SH-SY5Y (cell line): ENCODE measurements at regions not wholly inside any gene's neighbourhood (a gene's known extent, or its start where the extent isn't known, plus 50 kb on each side); places are given as distances from the start of the nearest gene placed in this dataset.

Experiments used
- GATA2 ChIP-seq: IDR thresholded peaks from 2 replicates; pipeline ENCODE4 v1.6.1; 2011; ENCODE audit warnings: mild to moderate bottlenecking, low read depth, low read length
- GATA3 ChIP-seq: IDR thresholded peaks from 2 replicates; pipeline ENCODE4 v1.6.1; 2011; ENCODE audit warnings: low read depth, mild to moderate bottlenecking, low read length, moderate library complexity

DNA sequence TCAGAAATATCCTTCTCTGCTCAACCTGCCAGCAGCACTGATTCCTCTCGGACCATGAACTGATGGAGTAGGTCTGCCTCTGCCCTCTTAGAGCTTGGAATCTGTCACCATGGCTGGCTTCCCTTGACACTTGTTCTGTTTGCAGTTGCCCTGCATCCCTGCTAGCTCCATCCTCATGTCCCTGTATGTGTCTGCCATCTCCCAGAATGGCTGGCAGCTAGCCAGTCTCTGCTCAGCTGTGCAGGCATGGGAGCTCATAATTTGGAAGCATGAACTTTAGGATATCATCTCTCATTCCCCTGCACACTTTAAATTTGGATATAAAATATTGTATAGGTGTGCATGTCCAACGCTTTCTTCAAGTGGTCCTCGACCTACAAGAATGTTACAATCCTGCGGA is 95.4 kb downstream of the C1orf94 start:
- TF ChIP-seq GATA3 (no peak), GATA2 (no peak)
